Thyroid gland (tissue), 4 donors: ENCODE measurements at regions not wholly inside any gene's neighbourhood (a gene's known extent, or its start where the extent isn't known, plus 50 kb on each side); places are given as distances from the start of the nearest gene placed in this dataset.
"Not testable (repeated sequence)": the region's sequence is repeated elsewhere in the genome, so short reads cannot be mapped to it uniquely, and the experiment has no call there.

Experiments
- CTCF ChIP-seq, 6 experiments: fragments of 200-600 bp in 3 of 6; fragments of 450-650 bp in 3 of 6; sonication (generic) in 3 of 6; IDR thresholded peaks; one replicate each; pipeline ENCODE4 v1.5.1; 2016 to 2019; ENCODE audit warnings: antibody characterized with exemption in 6 of 6, mild to moderate bottlenecking in 2 of 6, inconsistent platforms in 1 of 6, moderate library complexity in 1 of 6
- POLR2A ChIP-seq, 2 donors: fragments of 450-650 bp; IDR thresholded peaks; one replicate each; pipeline ENCODE4 v1.6.1; 2017; ENCODE audit warnings: antibody characterized with exemption in 2 of 2, mild to moderate bottlenecking in 2 of 2, moderate library complexity in 1 of 2

- peak in 1 of 6 experiments; percentile 28 for TF ChIP-seq CTCF (IDR thresholded peaks at IDR 0.05)
- not testable (repeated sequence) for TF ChIP-seq POLR2A (IDR thresholded peaks at IDR 0.05)
Measured at GRCh38 chr20:22734946-22735647, 150.7 kb upstream of the FOXA2 start.
